ENCODE measurements at regions not wholly inside any gene's neighbourhood (a gene's known extent, or its start where the extent isn't known, plus 50 kb on each side); places are given as distances from the start of the nearest gene placed in this dataset.

- H4K20me1 ChIP-seq (ENCODE audit: insufficient read depth, low read length): no peaks in the 10 kb centered on the region
- no peak overlapping the region for H3K4me2 ChIP-seq (replicated peaks; ENCODE audit: extremely low read depth, low read length, poor library complexity, severe bottlenecking)
- intact Hi-C loops (cut with micrococcal nuclease): no loop called here
- 89% methylated on average over 1 of the region's 4 CpGs for WGBS (ENCODE audit: insufficient coverage)
- Mint-ChIP-seq H3K27ac (peak overlapping the region in 1 of 7 donors; percentile 25), H3K9me3 (peaks cover 0 to 14% (median 4%) of the 10 kb centered on the region in 7 donors), H3K27me3 (ENCODE audit: low read depth in 3 of 3) (no peaks in the 10 kb centered on the region), H3K36me3 (no peaks in the 10 kb centered on the region), H3K4me3 (no peak overlapping the region), H3K4me1 (peaks cover 6% of the 10 kb centered on the region)
- H3K79me2 ChIP-seq (ENCODE audit: insufficient read depth, low read length): no peaks in the 10 kb centered on the region
- TF ChIP-seq CTCF (IDR thresholded peaks at IDR 0.05): no peak
- no peak for DNase-seq
- H3K4me1 ChIP-seq (ENCODE audit: control insufficient read depth in 1 of 2, insufficient read depth in 2 of 2, low read length in 2 of 2): peaks cover 2 to 10% of the 10 kb centered on the region in 2 donors
- H3K27me3 ChIP-seq (ENCODE audit: control insufficient read depth in 2 of 2, insufficient read depth in 2 of 2, low read length in 2 of 2): no peaks in the 10 kb centered on the region
- no peak overlapping the region for H3K9ac ChIP-seq (ENCODE audit: insufficient read depth, low read length, poor library complexity, severe bottlenecking)
- no peak overlapping the region for H3K4me3 ChIP-seq (replicated peaks in 1 of 3; ENCODE audit: low read depth in 2 of 3, low read length in 3 of 3)
- H3K9me3 ChIP-seq (replicated peaks in 1 of 2; ENCODE audit: control insufficient read depth in 1 of 2, insufficient read depth in 1 of 2, low read length in 2 of 2): no peaks in the 10 kb centered on the region
- no peaks in the 10 kb centered on the region for H3K36me3 ChIP-seq (replicated peaks in 1 of 2; ENCODE audit: control insufficient read depth in 1 of 2, insufficient read depth in 2 of 2, low read length in 2 of 2)
- no peak overlapping the region for H3K27ac ChIP-seq (ENCODE audit: low read depth in 1 of 2, low read length in 2 of 2)
- H2AFZ ChIP-seq (ENCODE audit: insufficient read depth, low read depth, low read length, poor library complexity, severe bottlenecking): no peak overlapping the region
These were observed 199.7 kb downstream of the HINT1 start for GRCh38 chr5:130965360-130965759.

- H4K20me1 ChIP-seq (ENCODE audit: insufficient read depth, low read length): no peaks in the 10 kb centered on the region
- H3K79me2 ChIP-seq (ENCODE audit: insufficient read depth, low read length): no peaks in the 10 kb centered on the region
- peaks cover 0 to 14% (median 4%) of the 10 kb centered on the region in 7 donors for H3K9me3 Mint-ChIP-seq
- no CpG with 5 or more reads among the region's 3 CpGs for WGBS (ENCODE audit: insufficient coverage)
- H3K4me3 Mint-ChIP-seq: no peak overlapping the region
- no peak overlapping the region for H3K27ac Mint-ChIP-seq
- no peak overlapping the region for H3K27ac ChIP-seq (ENCODE audit: low read depth in 1 of 2, low read length in 2 of 2)
- H3K4me2 ChIP-seq (replicated peaks; ENCODE audit: extremely low read depth, low read length, poor library complexity, severe bottlenecking): no peak overlapping the region
- H3K4me1 Mint-ChIP-seq: peaks cover 6% of the 10 kb centered on the region
- no peaks in the 10 kb centered on the region for H3K36me3 Mint-ChIP-seq
- no peaks in the 10 kb centered on the region for H3K36me3 ChIP-seq (replicated peaks in 1 of 2; ENCODE audit: control insufficient read depth in 1 of 2, insufficient read depth in 2 of 2, low read length in 2 of 2)
- no peak overlapping the region for H2AFZ ChIP-seq (ENCODE audit: insufficient read depth, low read depth, low read length, poor library complexity, severe bottlenecking)
- H3K27me3 ChIP-seq (ENCODE audit: control insufficient read depth in 2 of 2, insufficient read depth in 2 of 2, low read length in 2 of 2): no peaks in the 10 kb centered on the region
- peaks cover 2 to 10% of the 10 kb centered on the region in 2 donors for H3K4me1 ChIP-seq (ENCODE audit: control insufficient read depth in 1 of 2, insufficient read depth in 2 of 2, low read length in 2 of 2)
- no peak for DNase-seq
- no peak for TF ChIP-seq CTCF (IDR thresholded peaks at IDR 0.05)
- H3K9ac ChIP-seq (ENCODE audit: insufficient read depth, low read length, poor library complexity, severe bottlenecking): no peak overlapping the region
- no peak overlapping the region for H3K4me3 ChIP-seq (replicated peaks in 1 of 3; ENCODE audit: low read depth in 2 of 3, low read length in 3 of 3)
- H3K27me3 Mint-ChIP-seq (ENCODE audit: low read depth in 3 of 3): no peaks in the 10 kb centered on the region
- H3K9me3 ChIP-seq (replicated peaks in 1 of 2; ENCODE audit: control insufficient read depth in 1 of 2, insufficient read depth in 1 of 2, low read length in 2 of 2): no peaks in the 10 kb centered on the region
- intact Hi-C loops (cut with micrococcal nuclease): no loop called here
These were observed 200.5 kb downstream of the HINT1 start for GRCh38 chr5:130964231-130965202.
